Upper lobe of left lung (tissue), 4 donors: ENCODE measurements at regions not wholly inside any gene's neighbourhood (a gene's known extent, or its start where the extent isn't known, plus 50 kb on each side); places are given as distances from the start of the nearest gene placed in this dataset.

Experiments
- CTCF ChIP-seq, 6 experiments: fragments of 450-650 bp in 4 of 6; fragments of 200-600 bp in 2 of 6; sonication (generic) in 2 of 6; IDR thresholded peaks; one replicate each; pipeline ENCODE4 v1.5.1; 2016 to 2019; ENCODE audit warnings: antibody characterized with exemption in 6 of 6
- POLR2A ChIP-seq, 4 donors: fragments of 450-650 bp; IDR thresholded peaks; one replicate each; pipeline ENCODE4 v1.5.1; 2016 to 2017; ENCODE audit warnings: antibody characterized with exemption in 4 of 4, mild to moderate bottlenecking in 2 of 4

- TF ChIP-seq POLR2A (IDR thresholded peaks at IDR 0.05) (no peak), CTCF (IDR thresholded peaks at IDR 0.05) (no peak)
Measured at GRCh38 chr1:56395776-56396175, 183.6 kb downstream of the PLPP3 start.
